Suprapubic skin (tissue), 4 donors: ENCODE measurements at regions not wholly inside any gene's neighbourhood (a gene's known extent, or its start where the extent isn't known, plus 50 kb on each side); places are given as distances from the start of the nearest gene placed in this dataset.

ENCODE experiments used
- DNase-seq, 2 donors: peaks; one replicate each; pipeline ENCODE4 v3.0.0-alpha.2; 2019; ENCODE audit warnings: low spot score in 2 of 2
- H3K27ac ChIP-seq: fragments of 200-600 bp; sonication (generic); one replicate; pipeline ENCODE4 v1.5.1; 2019
- H3K27me3 ChIP-seq: fragments of 200-600 bp; sonication (generic); one replicate; pipeline ENCODE4 v1.5.1; 2019
- H3K36me3 ChIP-seq: fragments of 200-600 bp; sonication (generic); one replicate; pipeline ENCODE4 v1.5.1; 2019
- H3K4me1 ChIP-seq: fragments of 200-600 bp; sonication (generic); one replicate; pipeline ENCODE4 v1.5.1; 2019
- H3K4me3 ChIP-seq: fragments of 200-600 bp; sonication (generic); one replicate; pipeline ENCODE4 v1.5.1; 2019; ENCODE audit warnings: mild to moderate bottlenecking
- H3K9me3 ChIP-seq: fragments of 200-600 bp; sonication (generic); one replicate; pipeline ENCODE4 v1.5.1; 2019
- EP300 ChIP-seq: sonication (generic); formaldehyde crosslinking; IDR thresholded peaks from one replicate; pipeline ENCODE4 v1.6.1; 2017; ENCODE audit warnings: antibody characterized with exemption
- POLR2A ChIP-seq, 2 donors: fragments of 450-650 bp; IDR thresholded peaks; one replicate each; pipeline ENCODE4 v1.6.1; 2017; ENCODE audit warnings: antibody characterized with exemption in 2 of 2, mild to moderate bottlenecking in 2 of 2, moderate library complexity in 2 of 2
- POLR2AphosphoS5 ChIP-seq, 3 donors: sonication (generic); formaldehyde crosslinking; IDR thresholded peaks; one replicate each; pipeline ENCODE4 v1.6.1; 2017; ENCODE audit warnings: antibody characterized with exemption in 3 of 3
- WGBS: methylation state at CpG from one replicate; pipeline ENCODE4 v1.1.5; 2018; 5-methylcytosine and 5-hydroxymethylcytosine counted together
- TF ChIP-seq, protein P1 (sequence below), 2 donors: fragments of 200-600 bp in 1 of 2; fragments of 450-650 bp in 1 of 2; sonication (generic) in 1 of 2; IDR thresholded peaks; one replicate each; pipeline ENCODE4 v1.5.1; 2016 to 2019; ENCODE audit warnings: antibody characterized with exemption in 2 of 2, mild to moderate bottlenecking in 1 of 2, moderate library complexity in 1 of 2

DNA sequence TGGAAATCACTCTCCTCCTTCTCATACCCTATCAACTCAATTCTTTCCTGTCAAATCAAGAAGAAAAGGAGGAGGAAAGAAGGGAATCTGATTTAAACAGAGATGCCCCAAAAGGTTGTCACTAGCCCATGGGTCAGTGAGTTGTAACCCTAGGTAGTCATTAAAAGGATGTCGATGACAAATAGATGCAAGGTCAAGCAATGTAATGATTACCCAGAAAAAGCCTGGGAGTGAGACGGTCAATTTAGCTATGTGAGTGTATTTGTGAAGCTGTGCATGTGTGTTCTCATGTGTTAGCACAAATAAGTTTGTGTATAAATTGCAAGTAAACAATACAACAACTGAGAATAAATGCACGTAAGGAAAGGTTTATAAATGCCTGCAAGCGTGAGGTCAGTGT, 190.5 kb upstream of the PMFBP1 start:
- DNase-seq = no peak
- Histone ChIP-seq H3K9me3 (no peaks in the 10 kb centered on the region), H3K4me3 (no peak overlapping the region), H3K4me1 (no peaks in the 10 kb centered on the region), H3K27me3 (no peaks in the 10 kb centered on the region), H3K27ac (no peak overlapping the region), H3K36me3 (no peaks in the 10 kb centered on the region)
- WGBS = 91% methylated on average over 4 of the region's 4 CpGs
- TF ChIP-seq POLR2A (IDR thresholded peaks at IDR 0.05) = no peak
- TF ChIP-seq EP300 = no peak
- TF ChIP-seq, protein P1, sequence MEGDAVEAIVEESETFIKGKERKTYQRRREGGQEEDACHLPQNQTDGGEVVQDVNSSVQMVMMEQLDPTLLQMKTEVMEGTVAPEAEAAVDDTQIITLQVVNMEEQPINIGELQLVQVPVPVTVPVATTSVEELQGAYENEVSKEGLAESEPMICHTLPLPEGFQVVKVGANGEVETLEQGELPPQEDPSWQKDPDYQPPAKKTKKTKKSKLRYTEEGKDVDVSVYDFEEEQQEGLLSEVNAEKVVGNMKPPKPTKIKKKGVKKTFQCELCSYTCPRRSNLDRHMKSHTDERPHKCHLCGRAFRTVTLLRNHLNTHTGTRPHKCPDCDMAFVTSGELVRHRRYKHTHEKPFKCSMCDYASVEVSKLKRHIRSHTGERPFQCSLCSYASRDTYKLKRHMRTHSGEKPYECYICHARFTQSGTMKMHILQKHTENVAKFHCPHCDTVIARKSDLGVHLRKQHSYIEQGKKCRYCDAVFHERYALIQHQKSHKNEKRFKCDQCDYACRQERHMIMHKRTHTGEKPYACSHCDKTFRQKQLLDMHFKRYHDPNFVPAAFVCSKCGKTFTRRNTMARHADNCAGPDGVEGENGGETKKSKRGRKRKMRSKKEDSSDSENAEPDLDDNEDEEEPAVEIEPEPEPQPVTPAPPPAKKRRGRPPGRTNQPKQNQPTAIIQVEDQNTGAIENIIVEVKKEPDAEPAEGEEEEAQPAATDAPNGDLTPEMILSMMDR (IDR thresholded peaks at IDR 0.05) = no peak
- TF ChIP-seq POLR2AphosphoS5 (IDR thresholded peaks at IDR 0.05) = no peak

DNA sequence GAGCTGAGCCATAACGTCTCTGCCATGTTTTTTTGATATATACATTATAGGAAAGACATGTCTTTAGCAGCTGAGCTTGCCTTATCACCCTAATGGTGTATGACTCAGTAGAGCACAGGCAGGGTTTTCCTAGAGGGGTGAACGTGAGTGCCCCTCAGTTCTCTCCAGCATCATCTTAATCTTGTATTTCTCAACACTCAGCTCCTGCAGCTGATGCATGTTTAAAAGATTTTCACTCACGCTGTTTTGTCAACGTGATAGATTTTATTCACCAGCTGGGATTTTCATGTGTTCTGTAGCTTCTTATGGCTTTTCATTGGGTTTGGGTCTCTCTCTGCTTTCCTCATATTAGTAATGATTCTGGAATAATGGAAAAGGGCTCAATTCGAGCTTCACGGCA, 186.0 kb upstream of the PMFBP1 start:
- Histone ChIP-seq H3K27ac (no peak overlapping the region), H3K27me3 (no peaks in the 10 kb centered on the region), H3K4me3 (no peak overlapping the region), H3K9me3 (no peaks in the 10 kb centered on the region), H3K36me3 (no peaks in the 10 kb centered on the region), H3K4me1 (no peaks in the 10 kb centered on the region)
- 87% methylated on average over 6 of the region's 6 CpGs for WGBS
- TF ChIP-seq POLR2AphosphoS5 (IDR thresholded peaks at IDR 0.05) (no peak), EP300 (no peak), POLR2A (IDR thresholded peaks at IDR 0.05) (no peak)
- TF ChIP-seq, protein P1 (IDR thresholded peaks at IDR 0.05) = no peak
- DNase-seq = no peak

DNA sequence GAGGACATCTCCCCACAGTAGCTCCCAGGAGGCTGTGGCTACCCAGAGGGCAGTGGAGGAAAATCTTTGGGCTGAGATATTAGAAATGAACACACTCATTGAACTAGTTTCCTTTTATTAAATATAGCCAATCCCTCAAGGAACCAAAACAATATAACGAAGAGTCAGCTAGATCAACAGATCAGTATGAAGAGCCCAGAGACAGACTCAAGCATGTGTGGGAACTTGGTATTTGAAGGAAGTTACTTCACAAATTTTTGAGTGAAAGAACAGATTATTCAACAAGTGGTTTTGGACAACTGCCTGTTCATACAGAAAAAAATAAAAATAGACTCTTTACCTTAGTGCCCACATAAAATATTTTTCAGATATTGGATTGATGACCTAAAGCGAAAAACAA, 183.6 kb upstream of the PMFBP1 start:
- Histone ChIP-seq H3K27ac (no peak overlapping the region), H3K4me3 (no peak overlapping the region), H3K27me3 (no peaks in the 10 kb centered on the region), H3K4me1 (no peaks in the 10 kb centered on the region), H3K9me3 (no peaks in the 10 kb centered on the region), H3K36me3 (no peaks in the 10 kb centered on the region)
- no peak for DNase-seq
- TF ChIP-seq POLR2AphosphoS5 (IDR thresholded peaks at IDR 0.05) (no peak), POLR2A (IDR thresholded peaks at IDR 0.05) (no peak), EP300 (no peak)
- TF ChIP-seq, protein P1 (IDR thresholded peaks at IDR 0.05) = no peak
- 84% methylated on average over 2 of the region's 2 CpGs for WGBS

DNA sequence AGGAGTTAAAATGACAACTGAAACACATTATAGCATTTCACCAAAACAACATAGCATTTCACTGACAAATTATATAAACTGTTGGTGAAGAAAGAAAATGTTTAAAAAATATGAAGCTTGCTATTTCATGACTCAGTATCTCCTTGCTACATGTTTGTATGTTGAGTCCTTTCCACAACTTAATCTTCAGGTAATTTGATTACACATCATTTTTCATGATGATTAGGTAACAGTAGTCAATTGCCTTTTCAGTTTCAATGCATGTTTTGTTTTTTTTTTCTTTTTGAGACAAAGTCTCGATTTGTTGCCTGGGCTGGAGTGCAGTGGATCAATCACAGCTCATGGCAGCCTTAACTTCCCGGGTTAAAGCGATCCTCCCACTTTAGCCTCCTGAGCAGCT, 177.8 kb upstream of the PMFBP1 start:
- TF ChIP-seq, protein P1 (IDR thresholded peaks at IDR 0.05) = no peak
- Histone ChIP-seq H3K9me3 (no peaks in the 10 kb centered on the region), H3K4me3 (no peak overlapping the region), H3K27me3 (no peaks in the 10 kb centered on the region), H3K27ac (no peak overlapping the region), H3K4me1 (no peaks in the 10 kb centered on the region), H3K36me3 (no peaks in the 10 kb centered on the region)
- DNase-seq = no peak
- 91% methylated on average over 3 of the region's 3 CpGs for WGBS

DNA sequence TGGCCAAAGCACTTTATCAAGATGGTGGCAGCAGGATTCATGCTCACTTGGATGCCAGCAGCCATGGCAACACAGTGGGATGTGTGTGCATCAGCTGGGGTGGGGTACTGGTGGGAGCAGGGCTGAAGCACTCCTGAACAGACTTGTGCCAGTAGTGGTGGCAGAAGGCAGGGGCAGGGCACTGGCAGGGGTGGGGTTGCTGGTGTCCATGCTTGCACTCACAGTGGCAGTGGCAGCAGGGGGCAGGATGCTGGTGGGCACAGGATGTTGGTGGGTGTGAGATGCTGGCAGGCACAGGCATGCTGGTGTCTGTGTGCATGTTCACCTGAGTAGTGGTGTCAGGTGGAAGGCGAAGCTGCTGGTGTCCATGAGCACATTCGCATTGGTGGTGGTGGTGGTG, 161.0 kb upstream of the PMFBP1 start:
- no peak overlapping the region for H3K27ac ChIP-seq
- no peaks in the 10 kb centered on the region for H3K27me3 ChIP-seq
- 100% methylated on average over 2 of the region's 2 CpGs for WGBS
- no peaks in the 10 kb centered on the region for H3K4me1 ChIP-seq
- no peak for DNase-seq
- no peaks in the 10 kb centered on the region for H3K36me3 ChIP-seq
- peaks cover 10% of the 10 kb centered on the region for H3K9me3 ChIP-seq
- TF ChIP-seq POLR2A (IDR thresholded peaks at IDR 0.05) (no peak), EP300 (no peak), POLR2AphosphoS5 (IDR thresholded peaks at IDR 0.05) (no peak)
- TF ChIP-seq, protein P1 (IDR thresholded peaks at IDR 0.05) = no peak
- H3K4me3 ChIP-seq = no peak overlapping the region
